Panc1 (cell line): ENCODE measurements at regions not wholly inside any gene's neighbourhood (a gene's known extent, or its start where the extent isn't known, plus 50 kb on each side); places are given as distances from the start of the nearest gene placed in this dataset.

ENCODE experiments used
- ATAC-seq: fragments of 200-7000 bp; cut with Tn5 transposase; 2 replicates; pipeline ENCODE4 v1.9.1; 2020; ENCODE audit warnings: mild to moderate bottlenecking, moderate library complexity
- BruUV-seq: library from RNA; stranded (reverse); fragments of 400-500 nt; replicated peaks from 2 replicates; lab custom pipeline; 2021; lab: Mats Ljungman, UMichigan
- CTCF ChIA-PET: fragments of 300-600 bp; sonication (Branson Sonifier 250); formaldehyde crosslinking; loops from one replicate; lab custom pipeline; 2022; ENCODE audit warnings: antibody characterized with exemption; lab: Charles Lee
- POLR2A ChIA-PET: fragments of 300-600 bp; sonication (Branson Sonifier 250); formaldehyde crosslinking; loops from one replicate; lab custom pipeline; 2022; ENCODE audit warnings: antibody characterized with exemption; lab: Charles Lee
- DNase-seq: peaks from one replicate; pipeline ENCODE4 v3.0.0-alpha.2; 2010; ENCODE audit warnings: low read depth, low spot score
- H3K27ac ChIP-seq: 2 replicates; pipeline ENCODE4 v1.5.1; 2011; ENCODE audit warnings: mild to moderate bottlenecking, low read length, inconsistent platforms
- H3K27me3 ChIP-seq: fragments of 200-500 bp; sonication (Bioruptor generic); 2 replicates; pipeline ENCODE4 v1.6.0; 2014; ENCODE audit warnings: low read length, inconsistent platforms; ENCODE audit not compliant: control insufficient read depth, insufficient read depth
- H3K36me3 ChIP-seq: fragments of 200-500 bp; sonication (Bioruptor generic); 2 replicates; pipeline ENCODE4 v1.5.1; 2014; ENCODE audit warnings: inconsistent platforms, mild to moderate bottlenecking, low read length, moderate library complexity; ENCODE audit not compliant: control insufficient read depth, insufficient read depth
- H3K4me1 ChIP-seq: 2 replicates; pipeline ENCODE4 v1.5.1; 2011; ENCODE audit warnings: inconsistent platforms, mild to moderate bottlenecking, low read length, moderate library complexity; ENCODE audit not compliant: control insufficient read depth, insufficient read depth
- H3K4me3 ChIP-seq, 2 experiments: 2 replicates each; pipeline ENCODE4 v1.5.1; 2011 to 2012; ENCODE audit warnings: low read depth in 2 of 2, low read length in 2 of 2, mild to moderate bottlenecking in 2 of 2, inconsistent platforms in 1 of 2, moderate library complexity in 1 of 2
- H3K9me3 ChIP-seq: fragments of 200-500 bp; sonication (Bioruptor generic); 2 replicates; pipeline ENCODE4 v1.5.1; 2014; ENCODE audit warnings: low read depth, mild to moderate bottlenecking, inconsistent platforms, low read length, moderate library complexity; ENCODE audit not compliant: control insufficient read depth, insufficient read depth
- CTCF ChIP-seq: fragments of 450-650 bp; IDR thresholded peaks from 2 replicates; pipeline ENCODE4 v1.5.1; 2017; ENCODE audit warnings: mild to moderate bottlenecking
- POLR2AphosphoS5 ChIP-seq: IDR thresholded peaks from 2 replicates; pipeline ENCODE4 v1.6.1; 2012; ENCODE audit warnings: mild to moderate bottlenecking, low read depth, low read length, moderate library complexity
- REST ChIP-seq, 2 experiments: IDR thresholded peaks; 2 replicates each; pipeline ENCODE4 v1.6.1; 2011 to 2012; ENCODE audit warnings: low read depth in 2 of 2, control low read depth in 1 of 2, low read length in 1 of 2, mild to moderate bottlenecking in 1 of 2, moderate library complexity in 1 of 2; ENCODE audit not compliant: insufficient read depth in 1 of 2
- SIN3A ChIP-seq: IDR thresholded peaks from 2 replicates; pipeline ENCODE4 v1.6.1; 2012; ENCODE audit warnings: low read depth, mild to moderate bottlenecking, low read length, moderate library complexity, borderline replicate concordance; ENCODE audit not compliant: insufficient read depth
- TCF7L2 ChIP-seq: IDR thresholded peaks from 2 replicates; pipeline ENCODE4 v1.6.1; 2011; ENCODE audit warnings: mild to moderate bottlenecking, low read depth, low read length, inconsistent platforms
- in situ Hi-C: cut with HindIII; loops from 2 replicates; pipeline ENCODE4 v1.10.0; 2016; ENCODE audit warnings: low sequenced_read_pairs, low pct_unique_long_range_greater_than_20kb
- intact Hi-C: fragments of 100-400 bp; cut with micrococcal nuclease; formaldehyde crosslinking; loops from one replicate; pipeline ENCODE4 v1.10.0; 2022; ENCODE audit not compliant: unreplicated experiment

GRCh38 chr3:154953538-154953937 lies 126.6 kb upstream of the MME start:
- POLR2A ChIA-PET: no interaction called here
- in situ Hi-C loops (no loop called here), intact Hi-C loops (no loop called here)
- H3K9me3 ChIP-seq: no peaks in the 10 kb centered on the region
- CTCF ChIA-PET: no interaction called here
- TF ChIP-seq REST (IDR thresholded peaks at IDR 0.05; ENCODE audit: insufficient read depth in 1 of 2, low read depth in 2 of 2, low read length in 1 of 2): no peak
- no peak for TF ChIP-seq CTCF
- TF ChIP-seq SIN3A: no peak
- TF ChIP-seq POLR2AphosphoS5: no peak
- TF ChIP-seq TCF7L2: no peak
- H3K27ac ChIP-seq: no peak overlapping the region
- no TSS peak for BruUV-seq
- no peaks in the 10 kb centered on the region for H3K4me1 ChIP-seq
- no peak overlapping the region for H3K4me3 ChIP-seq
- ATAC-seq (no peak), DNase-seq (no peak)
- H3K27me3 ChIP-seq: no peaks in the 10 kb centered on the region
- H3K36me3 ChIP-seq: no peaks in the 10 kb centered on the region

- Histone ChIP-seq H3K9me3 (no peaks in the 10 kb centered on the region), H3K27me3 (no peaks in the 10 kb centered on the region), H3K27ac (no peak overlapping the region), H3K4me1 (no peaks in the 10 kb centered on the region), H3K36me3 (no peaks in the 10 kb centered on the region), H3K4me3 (no peak overlapping the region)
- ChIA-PET CTCF (no interaction called here), POLR2A (interaction anchor here (0.6 kb wide), 1 partner anchor 74 kb away, joined by 5 read pairs; no protein-coding TSS in a partner anchor)
- in situ Hi-C loops: no loop called here
- DNase-seq: no peak
- no TSS peak for BruUV-seq
- intact Hi-C loops: no loop called here
- no peak for TF ChIP-seq POLR2AphosphoS5
- TF ChIP-seq REST (IDR thresholded peaks at IDR 0.05; ENCODE audit: insufficient read depth in 1 of 2, low read depth in 2 of 2, low read length in 1 of 2): no peak
- no peak for TF ChIP-seq CTCF
- no peak for TF ChIP-seq SIN3A
- TF ChIP-seq TCF7L2: no peak
- no peak for ATAC-seq
These were observed 127.6 kb upstream of the MME start for GRCh38 chr3:154952553-154952952.
